Ascending aorta (tissue), 2 donors: ENCODE measurements at regions not wholly inside any gene's neighbourhood (a gene's known extent, or its start where the extent isn't known, plus 50 kb on each side); places are given as distances from the start of the nearest gene placed in this dataset.

ENCODE experiments used
- DNase-seq, 2 donors: peaks; one replicate each; pipeline ENCODE4 v3.0.0-alpha.2; 2019; ENCODE audit warnings: low spot score in 2 of 2
- H3K27ac ChIP-seq, 2 donors: fragments of 200-600 bp; sonication (generic); one replicate each; pipeline ENCODE4 v1.5.1; 2016 to 2017; ENCODE audit warnings: mild to moderate bottlenecking in 1 of 2
- H3K27me3 ChIP-seq: fragments of 200-600 bp; sonication (generic); one replicate; pipeline ENCODE4 v1.5.1; 2017
- H3K36me3 ChIP-seq, 2 donors: fragments of 200-600 bp; sonication (generic); one replicate each; pipeline ENCODE4 v1.5.1; 2016
- H3K4me1 ChIP-seq, 2 donors: fragments of 200-600 bp; sonication (generic); one replicate each; pipeline ENCODE4 v1.5.1; 2016 to 2017; ENCODE audit warnings: mild to moderate bottlenecking in 1 of 2
- H3K4me3 ChIP-seq, 2 donors: fragments of 200-600 bp; sonication (generic); one replicate each; pipeline ENCODE4 v1.5.1; 2016 to 2017; ENCODE audit warnings: mild to moderate bottlenecking in 1 of 2
- H3K9me3 ChIP-seq, 2 donors: fragments of 200-600 bp; sonication (generic); one replicate each; pipeline ENCODE4 v1.5.1; 2016
- intact Hi-C: fragments of 100-400 bp; cut with DNase I; formaldehyde crosslinking; loops from one replicate; pipeline ENCODE4 v1.15.1; 2023
- TF ChIP-seq, protein P1 (sequence below), 3 experiments: fragments of 200-600 bp in 2 of 3; fragments of 450-650 bp in 1 of 3; sonication (generic) in 2 of 3; IDR thresholded peaks; one replicate each; pipeline ENCODE4 v1.5.1; 2016 to 2019; ENCODE audit warnings: antibody characterized with exemption in 3 of 3, mild to moderate bottlenecking in 1 of 3, moderate library complexity in 1 of 3

DNA sequence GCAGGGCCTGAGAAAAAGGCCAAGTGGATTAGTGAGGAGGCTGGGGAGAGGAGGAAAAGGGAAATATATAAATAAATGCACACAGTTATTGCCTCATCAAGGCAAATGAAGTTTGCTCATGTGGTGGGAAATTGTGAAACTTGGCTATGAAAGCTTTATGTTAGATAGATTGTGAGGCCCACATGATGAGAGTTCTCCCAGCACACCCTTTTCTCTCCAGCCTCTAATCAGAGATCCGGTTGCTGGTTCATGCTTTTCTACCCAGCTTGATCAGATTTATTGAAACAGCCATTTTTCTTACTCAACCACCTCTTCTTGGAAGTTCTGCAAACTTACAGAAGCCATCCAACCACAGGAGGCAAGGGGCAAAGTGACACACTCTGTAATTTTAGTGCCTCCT, 125.8 kb upstream of the KLF4 start:
- Histone ChIP-seq H3K27ac (no peak overlapping the region), H3K36me3 (no peaks in the 10 kb centered on the region), H3K27me3 (no peaks in the 10 kb centered on the region), H3K9me3 (no peaks in the 10 kb centered on the region), H3K4me3 (no peak overlapping the region), H3K4me1 (no peaks in the 10 kb centered on the region)
- intact Hi-C loops, result no loop called here
- no peak for DNase-seq
- TF ChIP-seq, protein P1, sequence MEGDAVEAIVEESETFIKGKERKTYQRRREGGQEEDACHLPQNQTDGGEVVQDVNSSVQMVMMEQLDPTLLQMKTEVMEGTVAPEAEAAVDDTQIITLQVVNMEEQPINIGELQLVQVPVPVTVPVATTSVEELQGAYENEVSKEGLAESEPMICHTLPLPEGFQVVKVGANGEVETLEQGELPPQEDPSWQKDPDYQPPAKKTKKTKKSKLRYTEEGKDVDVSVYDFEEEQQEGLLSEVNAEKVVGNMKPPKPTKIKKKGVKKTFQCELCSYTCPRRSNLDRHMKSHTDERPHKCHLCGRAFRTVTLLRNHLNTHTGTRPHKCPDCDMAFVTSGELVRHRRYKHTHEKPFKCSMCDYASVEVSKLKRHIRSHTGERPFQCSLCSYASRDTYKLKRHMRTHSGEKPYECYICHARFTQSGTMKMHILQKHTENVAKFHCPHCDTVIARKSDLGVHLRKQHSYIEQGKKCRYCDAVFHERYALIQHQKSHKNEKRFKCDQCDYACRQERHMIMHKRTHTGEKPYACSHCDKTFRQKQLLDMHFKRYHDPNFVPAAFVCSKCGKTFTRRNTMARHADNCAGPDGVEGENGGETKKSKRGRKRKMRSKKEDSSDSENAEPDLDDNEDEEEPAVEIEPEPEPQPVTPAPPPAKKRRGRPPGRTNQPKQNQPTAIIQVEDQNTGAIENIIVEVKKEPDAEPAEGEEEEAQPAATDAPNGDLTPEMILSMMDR (IDR thresholded peaks at IDR 0.05), result no peak

DNA sequence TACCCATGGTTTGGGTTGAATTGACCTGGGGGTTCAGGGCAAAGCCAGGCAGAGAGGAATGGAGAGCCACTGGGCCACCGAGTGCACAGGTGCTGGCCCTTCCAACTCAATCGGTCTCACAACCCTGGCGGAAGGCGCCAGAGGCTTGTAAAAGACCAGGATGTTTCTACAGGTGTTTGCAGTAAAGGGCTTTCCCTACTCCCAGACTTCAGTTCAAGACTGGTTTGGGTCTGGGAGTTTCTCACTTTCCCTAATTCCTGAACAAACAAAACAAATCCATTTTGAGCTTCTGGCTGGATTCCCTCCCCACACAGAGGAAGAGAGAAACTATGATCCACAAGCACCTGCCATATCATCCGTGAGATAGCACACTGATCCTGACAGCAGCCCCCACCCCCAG, 125.2 kb upstream of the KLF4 start:
- Histone ChIP-seq H3K27me3 (no peaks in the 10 kb centered on the region), H3K4me3 (no peak overlapping the region), H3K36me3 (no peaks in the 10 kb centered on the region), H3K27ac (no peak overlapping the region), H3K4me1 (no peaks in the 10 kb centered on the region), H3K9me3 (no peaks in the 10 kb centered on the region)
- DNase-seq, result no peak
- intact Hi-C loops, result no loop called here
- TF ChIP-seq, protein P1 (IDR thresholded peaks at IDR 0.05), result no peak

DNA sequence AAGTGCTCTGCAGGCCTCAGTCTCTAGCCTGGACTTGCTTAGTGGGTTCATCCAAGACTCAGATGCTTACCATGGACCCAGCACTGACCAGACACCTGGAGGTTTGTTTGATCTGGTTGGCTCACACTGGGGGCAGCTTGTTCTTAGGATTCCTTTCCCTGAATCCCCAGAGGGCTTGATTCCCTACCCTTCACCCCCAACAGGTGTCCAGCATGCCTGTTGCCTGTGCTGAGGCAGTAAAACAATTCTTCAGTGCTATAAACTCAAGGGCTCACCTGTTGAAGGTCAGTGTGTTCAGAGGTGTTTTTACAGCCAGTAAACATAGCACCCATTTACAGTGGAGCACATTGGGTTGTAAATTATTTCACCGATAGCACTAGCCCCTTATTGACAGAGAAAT, 123.8 kb upstream of the KLF4 start:
- H3K36me3 ChIP-seq, result no peaks in the 10 kb centered on the region
- no peaks in the 10 kb centered on the region for H3K27me3 ChIP-seq
- intact Hi-C loops, result no loop called here
- TF ChIP-seq, protein P1 (IDR thresholded peaks at IDR 0.05), result no peak
- no peak overlapping the region for H3K27ac ChIP-seq
- H3K4me3 ChIP-seq, result no peak overlapping the region
- DNase-seq, result no peak
- no peaks in the 10 kb centered on the region for H3K9me3 ChIP-seq
- no peaks in the 10 kb centered on the region for H3K4me1 ChIP-seq

DNA sequence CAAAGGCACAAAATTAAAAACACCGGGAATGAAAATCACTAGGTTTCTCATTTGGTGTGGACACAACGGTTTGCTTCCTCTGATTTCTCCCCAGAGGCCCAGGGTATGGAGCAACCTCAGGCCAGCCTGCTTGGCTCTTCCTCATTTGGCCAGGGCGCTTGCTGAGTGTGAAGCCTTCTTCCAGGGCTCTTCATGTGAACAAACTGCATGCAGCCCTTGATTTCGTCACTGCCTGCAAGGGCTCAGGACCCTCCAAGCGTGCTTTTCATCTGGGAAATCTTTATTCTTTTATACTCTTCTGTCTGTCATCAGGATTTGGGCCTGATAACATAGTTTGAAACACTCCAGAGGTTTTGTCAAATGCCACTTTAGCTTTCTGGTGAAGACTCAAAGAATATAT, 122.6 kb upstream of the KLF4 start:
- H3K27ac ChIP-seq, result no peak overlapping the region
- TF ChIP-seq, protein P1 (IDR thresholded peaks at IDR 0.05), result no peak
- no peak overlapping the region for H3K4me3 ChIP-seq
- intact Hi-C loops, result no loop called here
- peak; percentile 18 to 81 for DNase-seq
- no peaks in the 10 kb centered on the region for H3K27me3 ChIP-seq
- no peaks in the 10 kb centered on the region for H3K4me1 ChIP-seq
- H3K36me3 ChIP-seq, result no peaks in the 10 kb centered on the region
- H3K9me3 ChIP-seq, result no peaks in the 10 kb centered on the region

DNA sequence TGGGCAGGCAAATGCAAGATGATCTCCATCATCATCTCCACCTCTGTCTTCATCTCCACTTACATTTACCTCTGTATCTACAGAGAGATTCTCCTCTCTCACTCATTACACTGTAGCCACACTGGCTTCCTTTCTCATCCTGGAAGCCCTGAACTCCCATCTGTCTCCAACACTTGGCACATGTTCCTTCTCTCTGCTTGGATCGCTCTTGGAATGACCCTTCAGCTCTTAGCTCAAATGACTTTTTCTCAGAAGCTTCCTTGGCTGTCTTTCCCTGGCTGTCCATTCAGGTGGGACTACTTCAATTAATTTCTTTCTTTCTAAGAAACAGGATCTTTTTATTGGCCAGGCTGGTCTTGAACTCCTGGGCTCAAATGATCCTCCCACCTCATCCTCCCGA, 120.0 kb upstream of the KLF4 start:
- intact Hi-C loops, result no loop called here

More for the DNA sequence above, 120.0 kb upstream of the KLF4 start:
- no peaks in the 10 kb centered on the region for H3K9me3 ChIP-seq
- TF ChIP-seq, protein P1 (IDR thresholded peaks at IDR 0.05), result no peak
- no peak for DNase-seq
- H3K4me1 ChIP-seq, result no peaks in the 10 kb centered on the region
- H3K27ac ChIP-seq, result no peak overlapping the region
- no peaks in the 10 kb centered on the region for H3K36me3 ChIP-seq
- H3K4me3 ChIP-seq, result no peak overlapping the region
- no peaks in the 10 kb centered on the region for H3K27me3 ChIP-seq
